H9 (cell line): ENCODE measurements at regions not wholly inside any gene's neighbourhood (a gene's known extent, or its start where the extent isn't known, plus 50 kb on each side); places are given as distances from the start of the nearest gene placed in this dataset.

Experiments used
- DNase-seq: peaks from one replicate; pipeline ENCODE4 v3.0.0-alpha.2; 2017
- H2AFZ ChIP-seq: one replicate; pipeline ENCODE4 v1.6.1; 2013; ENCODE audit warnings: mild to moderate bottlenecking, low read length, control low read depth, moderate library complexity
- H2AK5ac ChIP-seq: 2 replicates; pipeline ENCODE4 v1.6.1; 2013; ENCODE audit warnings: low read length, control low read depth, mixed read lengths; ENCODE audit not compliant: insufficient read length
- H2BK120ac ChIP-seq: one replicate; pipeline ENCODE4 v1.6.1; 2013; ENCODE audit warnings: low read depth, mild to moderate bottlenecking, low read length, control low read depth, inconsistent platforms; ENCODE audit not compliant: poor library complexity, severe bottlenecking
- H2BK12ac ChIP-seq: 2 replicates; pipeline ENCODE4 v1.6.1; 2013; ENCODE audit warnings: low read length, control low read depth, mixed read lengths, low read depth; ENCODE audit not compliant: insufficient read length
- H2BK15ac ChIP-seq: 2 replicates; pipeline ENCODE4 v1.6.1; 2013; ENCODE audit warnings: low read depth, low read length, control low read depth
- H2BK20ac ChIP-seq: one replicate; pipeline ENCODE4 v1.6.1; 2013; ENCODE audit warnings: low read depth, mild to moderate bottlenecking, low read length, control low read depth, inconsistent platforms; ENCODE audit not compliant: poor library complexity, severe bottlenecking
- H2BK5ac ChIP-seq: 2 replicates; pipeline ENCODE4 v1.6.1; 2013; ENCODE audit warnings: low read length, control low read depth, mixed read lengths; ENCODE audit not compliant: insufficient read length
- H3K14ac ChIP-seq: 2 replicates; pipeline ENCODE4 v1.6.1; 2013; ENCODE audit warnings: low read length, control low read depth; ENCODE audit not compliant: insufficient read depth
- H3K18ac ChIP-seq: 2 replicates; pipeline ENCODE4 v1.6.1; 2013; ENCODE audit warnings: low read depth, mild to moderate bottlenecking, mixed read lengths, low read length, control low read depth; ENCODE audit not compliant: insufficient read length
- H3K23ac ChIP-seq: 2 replicates; pipeline ENCODE4 v1.6.1; 2013; ENCODE audit warnings: low read length, control low read depth, mixed read lengths, low read depth; ENCODE audit not compliant: insufficient read length
- H3K23me2 ChIP-seq: 2 replicates; pipeline ENCODE4 v1.6.1; 2013; ENCODE audit warnings: low read depth, mild to moderate bottlenecking, mixed read lengths, low read length, control low read depth; ENCODE audit not compliant: insufficient read length, poor library complexity, severe bottlenecking
- H3K27ac ChIP-seq: 2 replicates; pipeline ENCODE4 v1.5.1; 2013; ENCODE audit warnings: low read length, control low read depth, mixed read lengths, low read depth; ENCODE audit not compliant: insufficient read length
- H3K27me3 ChIP-seq: 2 replicates; pipeline ENCODE4 v1.6.1; 2013; ENCODE audit warnings: low read length, control low read depth, inconsistent platforms; ENCODE audit not compliant: insufficient read depth
- H3K4ac ChIP-seq: 2 replicates; pipeline ENCODE4 v1.6.1; 2013; ENCODE audit warnings: low read depth, mild to moderate bottlenecking, control low read depth, inconsistent platforms, low read length, moderate library complexity
- H3K4me1 ChIP-seq: 2 replicates; pipeline ENCODE4 v1.6.1; 2013; ENCODE audit warnings: low read length, control low read depth, inconsistent platforms; ENCODE audit not compliant: insufficient read depth
- H3K4me2 ChIP-seq: 2 replicates; pipeline ENCODE4 v1.6.1; 2013; ENCODE audit warnings: low read length, control low read depth, mixed read lengths; ENCODE audit not compliant: insufficient read length, insufficient read depth
- H3K56ac ChIP-seq: 2 replicates; pipeline ENCODE4 v1.6.1; 2013; ENCODE audit warnings: low read depth, mild to moderate bottlenecking, mixed read lengths, low read length, control low read depth; ENCODE audit not compliant: insufficient read length
- H3K79me1 ChIP-seq: 2 replicates; pipeline ENCODE4 v1.6.1; 2013; ENCODE audit warnings: low read depth, mild to moderate bottlenecking, moderate library complexity, low read length, control low read depth, inconsistent platforms; ENCODE audit not compliant: insufficient read depth, poor library complexity, severe bottlenecking
- H3K79me2 ChIP-seq: 2 replicates; pipeline ENCODE4 v1.6.1; 2013; ENCODE audit warnings: low read length, control low read depth, inconsistent platforms; ENCODE audit not compliant: insufficient read depth
- H3K9ac ChIP-seq: 2 replicates; pipeline ENCODE4 v1.6.1; 2013; ENCODE audit warnings: low read length, control low read depth, mixed read lengths; ENCODE audit not compliant: insufficient read length; ENCODE audit errors: extremely low read depth
- H3K9me3 ChIP-seq: one replicate; pipeline ENCODE4 v1.6.1; 2013; ENCODE audit warnings: low read depth, low read length, inconsistent platforms; ENCODE audit not compliant: control insufficient read depth
- H3T11ph ChIP-seq: one replicate; pipeline ENCODE4 v1.6.1; 2013; ENCODE audit warnings: mild to moderate bottlenecking, low read length, control low read depth, inconsistent platforms
- H4K20me1 ChIP-seq: one replicate; pipeline ENCODE4 v1.6.1; 2013; ENCODE audit not compliant: control insufficient read depth, insufficient read length, insufficient read depth
- H4K5ac ChIP-seq: 2 replicates; pipeline ENCODE4 v1.6.1; 2013; ENCODE audit warnings: low read depth, mild to moderate bottlenecking, mixed read lengths, low read length, control low read depth; ENCODE audit not compliant: insufficient read length
- H4K8ac ChIP-seq: replicated peaks from 2 replicates; pipeline ENCODE4 v1.6.1; 2013; ENCODE audit warnings: low read length, control low read depth, mixed read lengths, low read depth; ENCODE audit not compliant: insufficient read length
- H4K91ac ChIP-seq: 2 replicates; pipeline ENCODE4 v1.6.1; 2013; ENCODE audit warnings: low read depth, mild to moderate bottlenecking, moderate library complexity, mixed read lengths, low read length, control low read depth; ENCODE audit not compliant: insufficient read length
- H3K27ac Mint-ChIP-seq, 3 experiments: 2 replicates in 2 of 3; 3 replicates in 1 of 3; pipeline ENCODE4 v1.8.0; 2020 to 2021; ENCODE audit warnings: mixed read lengths in 3 of 3, mild to moderate bottlenecking in 1 of 3, moderate library complexity in 1 of 3
- H3K27me3 Mint-ChIP-seq: 2 replicates; pipeline ENCODE4 v1.8.0; 2021; ENCODE audit warnings: low read depth, mild to moderate bottlenecking, moderate library complexity, mixed read lengths
- H3K36me3 Mint-ChIP-seq, 3 experiments: 2 replicates in 2 of 3; 3 replicates in 1 of 3; pipeline ENCODE4 v1.8.0; 2020 to 2021; ENCODE audit warnings: low read depth in 3 of 3, mixed read lengths in 3 of 3; ENCODE audit not compliant: insufficient read depth in 1 of 3
- H3K4me1 Mint-ChIP-seq, 2 experiments: 2 replicates each; pipeline ENCODE4 v1.8.0; 2020; ENCODE audit warnings: mixed read lengths in 2 of 2
- H3K4me3 Mint-ChIP-seq, 2 experiments: 2 replicates in 1 of 2; 3 replicates in 1 of 2; pipeline ENCODE4 v1.8.0; 2020 to 2021; ENCODE audit warnings: mild to moderate bottlenecking in 2 of 2, mixed read lengths in 2 of 2, moderate library complexity in 1 of 2
- H3K9me3 Mint-ChIP-seq, 2 experiments: 2 replicates in 1 of 2; 3 replicates in 1 of 2; pipeline ENCODE4 v1.8.0; 2020; ENCODE audit warnings: mild to moderate bottlenecking in 2 of 2, mixed read lengths in 2 of 2, moderate library complexity in 1 of 2
- CTCF ChIP-seq: fragments of 200-600 bp; sonication (generic); conservative IDR thresholded peaks from 3 replicates; pipeline ENCODE4 v1.8.0; 2021; ENCODE audit warnings: antibody characterized with exemption, mild to moderate bottlenecking
- WGBS: extraction: QIAGEN DNeasy Blood & Tissue Kit; methylation state at CpG from one replicate; pipeline ENCODE4 v1.1.7; 2013; ENCODE audit warnings: missing lambda C conversion rate, low lambda C conversion rate, mixed read lengths; ENCODE audit not compliant: insufficient read length; ENCODE audit errors: extremely low coverage; 5-methylcytosine and 5-hydroxymethylcytosine counted together

- Histone ChIP-seq H3K18ac (no peak overlapping the region), H2BK5ac (no peak overlapping the region), H3K23me2 (no peaks in the 10 kb centered on the region), H2AFZ (no peak overlapping the region), H3K4me2 (no peak overlapping the region), H3K4ac (no peak overlapping the region), H2BK12ac (no peak overlapping the region), H3K27ac (no peak overlapping the region), H3K56ac (no peak overlapping the region), H3K23ac (no peak overlapping the region), H3K79me2 (no peaks in the 10 kb centered on the region), H2BK20ac (no peak overlapping the region), H2AK5ac (no peak overlapping the region), H2BK15ac (no peak overlapping the region), H4K5ac (no peak overlapping the region), H3K27me3 (no peaks in the 10 kb centered on the region), H4K91ac (no peak overlapping the region), H3K14ac (no peak overlapping the region), H3T11ph (no peak overlapping the region), H3K9me3 (no peaks in the 10 kb centered on the region), H3K9ac (no peak overlapping the region), H2BK120ac (no peak overlapping the region), H4K8ac (no peak overlapping the region), H4K20me1 (no peaks in the 10 kb centered on the region), H3K4me1 (no peaks in the 10 kb centered on the region), H3K79me1 (no peaks in the 10 kb centered on the region)
- Mint-ChIP-seq H3K27me3 (peaks cover 7% of the 10 kb centered on the region), H3K36me3 (peaks cover 0 to 4% (median 0%) of the 10 kb centered on the region in 3 experiments; a peak in 2 of 7 replicates), H3K27ac (no peak overlapping the region), H3K9me3 (peaks cover 0 to 6% of the 10 kb centered on the region in 2 experiments; a peak in 2 of 5 replicates), H3K4me3 (no peak overlapping the region), H3K4me1 (peaks cover 7 to 34% of the 10 kb centered on the region in 2 experiments)
- DNase-seq = peak; percentile 4
- WGBS = no CpG with 5 or more reads among the region's 5 CpGs
- TF ChIP-seq CTCF = no peak
Measured at GRCh38 chr14:101230851-101231550, 327.5 kb upstream of the RTL1 start.
